AG10803 (cell line): ENCODE measurements at regions not wholly inside any gene's neighbourhood (a gene's known extent, or its start where the extent isn't known, plus 50 kb on each side); places are given as distances from the start of the nearest gene placed in this dataset.

Experiments
- DNase-seq: peaks from one replicate; pipeline ENCODE4 v3.0.0; 2010; ENCODE audit warnings: low read depth
- H3K4me3 ChIP-seq: 2 replicates; pipeline ENCODE4 v1.5.1; 2011; ENCODE audit warnings: mild to moderate bottlenecking, low read length, control low read depth
- CTCF ChIP-seq: conservative IDR thresholded peaks from 2 replicates; pipeline ENCODE4 v1.5.1; 2011; ENCODE audit warnings: mild to moderate bottlenecking, low read length, control low read depth, inconsistent platforms

GRCh38 chr15:61474796-61475195 is 245.7 kb upstream of the RORA start:
- H3K4me3 ChIP-seq: no peak overlapping the region
- DNase-seq: peak; percentile 58
- TF ChIP-seq CTCF: no peak

DNA sequence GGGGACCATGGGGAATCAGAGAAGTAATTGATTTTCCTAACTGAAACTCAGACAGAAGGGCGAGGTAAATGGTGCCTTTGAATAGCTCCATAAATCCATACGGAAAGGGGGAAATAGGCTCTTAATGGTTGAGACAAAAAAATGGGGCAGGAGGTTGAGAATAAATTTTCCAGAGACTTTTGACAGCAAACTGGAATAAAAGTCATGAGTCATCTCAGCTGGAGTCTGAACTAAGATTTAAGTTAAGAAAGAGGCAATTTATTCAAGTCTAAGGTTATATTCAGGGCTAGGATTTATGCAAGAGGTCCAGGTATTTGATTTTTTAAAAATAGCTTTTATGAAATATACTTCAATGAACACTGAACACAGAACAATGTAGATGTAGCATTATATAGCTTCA is 238.7 kb upstream of the RORA start:
- TF ChIP-seq CTCF: no peak
- DNase-seq: no peak
- no peak overlapping the region for H3K4me3 ChIP-seq

DNA sequence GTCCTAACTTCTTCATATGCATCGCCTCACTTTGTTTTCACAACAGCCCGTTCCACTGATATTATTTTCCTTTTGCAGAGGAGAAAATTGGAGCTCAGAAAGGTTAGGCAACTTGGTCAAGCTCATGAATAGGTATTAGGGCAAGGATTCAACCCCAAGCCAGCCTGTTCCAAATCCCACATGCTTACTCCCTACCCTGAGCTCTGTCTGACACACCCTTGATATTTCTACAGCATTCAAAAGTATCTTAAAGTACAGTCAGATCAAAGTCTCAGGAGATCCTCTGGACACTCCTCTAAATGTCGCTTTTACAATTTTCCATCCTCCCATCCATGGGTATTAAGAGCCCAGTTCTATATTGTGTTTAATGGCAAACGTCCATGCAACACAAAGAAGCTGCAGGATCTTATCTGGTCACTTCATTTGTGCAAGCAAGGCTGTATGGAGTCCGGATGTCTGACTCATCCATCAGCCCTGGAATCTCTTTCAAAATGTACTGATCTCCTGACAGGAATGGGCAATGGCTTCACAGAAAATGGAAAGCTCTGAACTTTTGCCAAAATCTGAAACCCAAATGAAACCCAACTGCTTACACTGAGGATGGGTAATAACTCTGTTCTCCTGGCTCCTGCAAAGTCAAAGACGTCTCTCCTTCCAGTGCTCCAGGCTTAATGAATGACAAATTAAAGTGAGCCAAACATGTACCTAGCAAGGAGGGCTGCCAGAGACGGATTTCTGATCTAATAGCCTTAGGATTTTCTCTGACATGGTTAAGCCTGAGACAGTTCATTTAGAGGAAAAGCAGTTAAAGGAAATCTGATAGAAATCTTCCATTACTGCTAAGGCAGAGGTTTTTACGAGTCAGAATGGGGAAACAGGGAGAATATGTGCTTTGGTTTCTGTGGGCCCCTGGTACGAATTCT is 230.9 kb upstream of the RORA start:
- H3K4me3 ChIP-seq: no peak overlapping the region
- peak; percentile 74 for DNase-seq
- TF ChIP-seq CTCF: no peak

DNA sequence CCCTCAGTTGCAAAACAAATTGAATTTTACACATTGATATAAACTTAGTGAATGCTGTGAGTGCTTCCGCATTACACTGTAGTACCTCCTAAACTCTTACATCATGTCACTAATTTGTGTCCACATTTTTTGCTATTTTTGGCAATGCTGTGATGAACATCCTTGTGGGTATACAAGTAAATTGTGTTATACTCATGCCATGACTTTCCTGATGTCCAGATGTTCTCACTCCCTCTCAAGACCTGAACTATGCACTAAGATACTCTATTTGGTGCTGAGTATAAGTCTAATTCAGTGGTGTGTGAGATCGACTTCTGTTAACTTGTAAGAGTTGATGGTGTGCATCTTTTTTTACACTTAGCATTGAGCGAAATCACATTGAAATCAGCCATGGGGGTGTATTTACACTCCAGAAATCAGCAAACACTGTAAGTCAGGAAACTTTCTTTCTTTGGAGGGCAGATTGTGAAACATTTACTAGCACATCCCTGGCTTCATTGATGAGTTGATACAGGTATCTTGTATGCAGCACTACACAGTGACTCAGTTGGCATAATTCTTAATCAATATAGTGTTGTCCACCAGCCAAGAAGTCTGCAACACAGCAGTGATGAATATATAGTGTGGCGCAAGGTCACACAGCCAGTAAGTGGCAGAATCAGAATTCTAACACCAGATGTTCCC is 228.1 kb upstream of the RORA start:
- TF ChIP-seq CTCF: no peak
- no peak for DNase-seq

GRCh38 chr15:61449186-61449702 is 220.1 kb upstream of the RORA start:
- peak; percentile 11 for DNase-seq
- no peak for TF ChIP-seq CTCF
- no peak overlapping the region for H3K4me3 ChIP-seq

More for the DNA sequence above, 228.1 kb upstream of the RORA start:
- no peak overlapping the region for H3K4me3 ChIP-seq

DNA sequence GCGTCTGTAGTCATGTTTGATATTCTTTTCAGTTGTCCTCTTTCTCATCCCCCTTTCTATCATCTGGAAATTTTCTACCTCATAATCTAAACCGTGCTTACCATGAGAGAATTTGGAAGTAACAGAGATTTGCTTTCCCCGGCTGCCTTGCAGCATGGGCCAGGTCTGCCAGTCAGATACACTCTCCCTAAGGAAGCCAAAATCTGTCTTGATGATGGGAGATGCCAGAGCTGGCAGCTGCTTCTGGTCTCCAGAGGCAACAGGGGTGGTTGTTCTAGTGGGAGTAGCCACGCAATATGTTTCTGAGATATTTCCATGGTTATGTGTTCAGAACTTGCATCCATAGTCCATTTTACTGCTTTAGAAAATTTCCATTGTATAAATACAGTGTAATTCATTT is 218.9 kb upstream of the RORA start:
- H3K4me3 ChIP-seq: no peak overlapping the region
- TF ChIP-seq CTCF: no peak
- no peak for DNase-seq
